SIG-M5 treated with dmso at 0.1 percent for 504 hours (cell line): ENCODE measurements at regions not wholly inside any gene's neighbourhood (a gene's known extent, or its start where the extent isn't known, plus 50 kb on each side); places are given as distances from the start of the nearest gene placed in this dataset.
"Not testable (repeated sequence)": the region's sequence is repeated elsewhere in the genome, so short reads cannot be mapped to it uniquely, and the experiment has no call there.

Experiments used
- DNase-seq: peaks from one replicate; lab custom pipeline; 2025; ENCODE audit not compliant: unreplicated experiment; lab: John Stamatoyannopoulos, UW

DNA sequence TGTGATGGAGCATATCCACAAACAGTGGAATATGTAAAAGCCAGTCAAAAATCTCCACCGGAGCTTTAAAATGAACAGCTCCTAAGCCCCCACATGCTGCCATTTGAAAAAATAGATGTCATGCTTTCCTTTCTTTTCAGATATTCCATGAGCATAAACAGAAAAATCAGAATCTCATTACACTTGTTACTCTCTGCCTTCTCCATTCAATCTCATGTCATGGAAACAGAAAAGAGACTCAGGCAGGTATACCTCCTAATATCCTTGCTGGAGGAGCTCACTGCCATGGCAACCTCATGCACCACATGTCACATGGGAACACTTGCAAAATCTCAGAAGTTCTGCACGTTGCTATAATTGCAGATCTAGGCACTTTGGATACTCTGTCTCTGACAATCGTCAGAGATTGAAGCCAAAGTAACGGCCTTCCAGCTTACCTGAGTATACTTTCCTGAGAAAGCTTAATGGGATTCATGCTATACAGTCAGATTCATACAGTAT, 317.0 kb upstream of the ADAMTS9 start:
- no peak for DNase-seq

- DNase-seq: no peak
Measured at GRCh38 chr3:65004306-65004705, 316.5 kb upstream of the ADAMTS9 start.

GRCh38 chr3:65001119-65001518, 313.3 kb upstream of the ADAMTS9 start:
- not testable (repeated sequence) for DNase-seq

GRCh38 chr3:64998317-64998716, 310.5 kb upstream of the ADAMTS9 start:
- no peak for DNase-seq

DNA sequence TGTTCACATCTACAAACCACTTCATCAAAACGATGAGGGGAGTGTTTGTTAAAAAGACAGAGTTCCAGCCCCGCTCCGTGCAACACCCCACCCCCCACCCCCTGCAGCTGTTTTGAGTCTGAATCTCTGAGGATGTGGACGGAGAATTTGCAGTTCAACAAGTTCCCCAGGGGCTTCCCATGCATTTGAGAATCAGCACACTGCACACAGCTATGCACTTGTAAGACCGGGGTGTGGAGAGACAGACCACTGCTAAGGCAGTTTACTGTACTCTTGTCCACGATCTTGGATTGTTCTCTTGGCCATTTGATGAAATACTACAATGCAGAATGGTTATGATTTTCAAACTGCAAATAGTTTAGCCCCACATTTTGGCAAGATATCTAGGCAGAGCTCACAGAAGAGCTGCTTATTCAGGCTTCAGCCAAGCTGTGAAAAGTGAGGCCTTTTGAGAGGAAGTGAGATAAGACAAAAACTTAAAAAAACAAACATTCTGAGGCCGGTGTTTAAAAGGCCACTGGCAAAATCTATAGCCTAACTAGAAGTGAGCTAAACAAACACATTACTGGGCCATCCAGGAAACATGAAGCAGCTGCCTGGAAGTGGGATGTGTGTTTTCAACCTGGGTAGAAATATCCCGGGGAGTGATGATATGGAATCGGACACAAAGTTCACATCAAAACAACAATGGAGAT, 308.2 kb upstream of the ADAMTS9 start:
- no peak for DNase-seq

GRCh38 chr3:64993781-64994180, 306.0 kb upstream of the ADAMTS9 start:
- DNase-seq: no peak

GRCh38 chr3:64992530-64993285, 304.9 kb upstream of the ADAMTS9 start:
- no peak for DNase-seq

DNA sequence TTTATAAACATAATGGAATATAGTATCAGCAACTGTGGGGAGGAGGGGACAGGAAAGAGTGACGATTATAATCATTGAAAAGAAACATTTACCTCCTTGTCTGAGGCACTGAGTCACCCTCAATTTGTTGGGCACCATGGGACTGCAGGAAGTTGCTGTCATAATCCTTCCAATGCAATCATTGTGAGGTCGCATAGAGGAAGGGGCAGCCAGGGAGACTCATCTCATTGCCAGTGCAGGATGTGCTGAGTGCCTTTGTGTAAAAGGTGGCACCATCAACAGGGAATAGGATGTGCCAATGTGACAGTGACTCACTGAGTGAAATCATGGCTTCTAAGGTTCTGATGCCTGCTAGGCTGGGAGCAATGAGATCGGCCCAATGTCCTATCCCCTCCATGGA, 300.4 kb upstream of the ADAMTS9 start:
- no peak for DNase-seq

- no peak for DNase-seq
Measured at GRCh38 chr3:64987726-64988125, 299.9 kb upstream of the ADAMTS9 start.

DNA sequence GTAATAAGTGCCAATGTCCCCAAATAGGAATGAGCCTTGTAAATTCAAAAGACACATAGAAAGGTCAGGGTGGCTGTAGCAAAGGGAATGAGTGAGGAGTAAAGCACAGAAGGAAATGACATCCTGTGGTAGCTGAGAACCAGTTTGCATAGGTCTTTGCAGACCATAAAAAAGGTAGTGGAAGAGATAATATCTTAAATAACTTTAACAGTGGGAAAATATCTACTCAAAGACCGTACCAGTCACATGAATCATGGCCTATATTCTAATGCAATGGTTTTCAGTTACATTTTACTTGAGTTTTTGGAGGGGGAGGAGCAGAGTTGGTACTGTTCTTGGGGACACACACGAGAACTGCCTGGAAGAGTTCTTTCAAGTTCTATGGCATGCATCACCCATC, 297.3 kb upstream of the ADAMTS9 start:
- DNase-seq: no peak

- no peak for DNase-seq
Measured at GRCh38 chr3:64983583-64984359, 296.0 kb upstream of the ADAMTS9 start.

GRCh38 chr3:64977308-64978100, 289.7 kb upstream of the ADAMTS9 start:
- no peak for DNase-seq

DNA sequence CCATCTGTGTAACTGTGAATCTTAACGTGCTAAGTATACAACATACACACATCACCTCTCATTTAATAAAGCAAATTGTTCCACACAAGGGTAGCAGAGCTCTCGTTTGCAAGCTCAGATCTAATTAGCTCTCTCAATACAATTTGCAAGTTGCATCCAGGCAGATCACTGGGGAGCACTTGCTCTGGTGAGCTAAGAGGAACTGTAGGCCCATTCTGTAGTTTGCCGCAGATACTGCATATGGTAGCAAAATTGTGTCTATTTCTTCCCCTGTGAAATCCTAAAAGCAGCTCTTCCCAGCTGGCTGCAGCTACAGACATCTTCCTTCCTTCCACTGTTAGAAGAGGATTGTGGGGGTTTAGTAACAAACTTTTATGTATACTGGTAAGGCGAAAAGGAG, 288.7 kb upstream of the ADAMTS9 start:
- no peak for DNase-seq

- no peak for DNase-seq
Measured at GRCh38 chr3:64975147-64975546, 287.3 kb upstream of the ADAMTS9 start.

DNA sequence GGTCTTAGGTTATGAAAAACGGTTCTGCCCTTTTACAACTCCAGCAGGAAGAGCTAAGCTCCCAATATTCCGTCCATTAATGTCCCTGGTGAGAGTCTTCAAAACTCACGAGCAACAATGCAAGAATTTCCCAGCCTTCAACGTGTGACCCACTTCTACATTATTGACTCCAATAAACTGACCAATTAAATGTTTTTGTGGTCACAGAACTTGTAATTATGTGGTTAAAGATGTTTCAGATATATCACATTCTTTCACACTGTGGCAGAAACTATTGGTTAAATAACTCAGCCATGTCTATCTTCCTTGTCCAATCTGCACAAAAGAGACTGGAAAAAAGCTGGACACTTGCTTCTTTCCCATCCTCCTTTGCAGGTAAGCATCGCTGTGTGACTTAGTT, 286.6 kb upstream of the ADAMTS9 start:
- DNase-seq: no peak

DNA sequence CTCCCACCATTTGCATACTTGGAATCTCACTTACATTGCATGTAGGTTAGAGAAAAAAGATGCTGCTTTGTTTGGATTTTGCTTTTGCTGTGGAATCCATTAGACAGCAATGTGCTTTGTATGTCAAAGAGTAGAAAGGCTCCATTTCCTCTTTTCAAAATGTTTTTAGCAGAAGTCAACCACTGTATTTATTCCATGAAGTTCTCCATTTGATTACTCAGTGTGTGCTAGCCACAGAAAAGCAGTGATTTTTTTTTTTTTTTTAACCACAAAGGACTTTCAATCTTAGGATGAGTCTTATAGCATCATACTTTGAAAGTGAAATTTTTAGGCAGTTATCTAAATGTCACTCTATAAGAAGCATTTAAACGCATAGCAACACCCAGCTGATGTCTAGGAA, 285.0 kb upstream of the ADAMTS9 start:
- peak; percentile 7 for DNase-seq

DNA sequence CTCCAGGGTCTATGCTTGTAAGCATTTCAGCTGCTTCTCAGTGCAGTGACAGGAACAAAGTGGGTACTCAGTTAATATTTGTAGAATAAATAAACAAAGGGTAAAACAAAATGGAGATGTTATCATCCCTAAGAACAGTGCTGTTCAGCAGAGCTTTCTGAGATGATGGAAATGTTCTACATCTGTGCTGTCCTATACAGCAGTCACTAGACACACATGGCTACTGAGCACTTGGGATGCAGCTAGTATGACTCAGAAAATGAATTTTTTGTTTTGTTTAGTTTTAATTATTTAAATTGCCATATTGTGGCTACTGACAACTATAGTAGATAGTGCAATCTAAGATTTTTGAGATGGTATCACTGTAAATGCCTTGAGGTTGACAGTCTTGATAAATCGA, 283.8 kb upstream of the ADAMTS9 start:
- DNase-seq: no peak

DNA sequence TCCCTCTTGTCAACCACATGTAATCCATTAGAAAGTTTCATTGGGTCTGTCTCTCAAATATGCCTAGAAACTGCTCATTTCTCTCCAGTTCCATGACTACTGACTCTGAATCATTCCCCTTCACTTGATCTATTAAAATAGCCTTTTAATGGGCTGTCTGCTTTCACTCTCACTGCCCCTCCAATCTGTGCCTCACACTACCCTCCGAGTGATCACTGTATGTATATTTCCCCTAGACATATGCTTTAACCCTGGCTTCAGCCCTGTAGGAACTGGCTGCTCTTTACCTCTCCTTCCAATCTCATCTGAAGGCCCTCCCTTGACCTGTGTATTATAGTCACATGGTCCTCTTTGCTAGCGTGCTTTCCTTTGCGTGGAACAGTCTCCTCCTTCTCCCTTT, 282.8 kb upstream of the ADAMTS9 start:
- DNase-seq: no peak

DNA sequence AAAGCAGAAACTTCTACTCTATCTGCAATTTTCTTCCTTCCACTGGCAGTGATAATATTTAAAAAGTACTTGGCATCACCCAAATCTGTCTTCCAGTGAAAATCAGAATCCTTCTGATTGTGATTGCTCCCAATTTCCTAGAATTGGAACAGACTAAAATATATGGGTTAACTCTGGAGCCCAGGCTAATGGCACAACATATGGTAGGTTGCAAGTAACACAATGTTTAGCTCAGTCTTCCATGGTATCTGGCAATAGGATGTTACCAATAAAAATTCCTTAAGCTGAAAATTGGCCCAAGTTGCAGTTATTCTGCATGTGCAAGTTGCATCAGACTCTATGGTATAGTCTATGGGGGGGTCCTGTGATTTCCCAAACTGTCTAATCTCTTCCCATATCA, 273.5 kb upstream of the ADAMTS9 start:
- DNase-seq: no peak

- DNase-seq: no peak
Measured at GRCh38 chr3:64958199-64958843, 270.5 kb upstream of the ADAMTS9 start.
